MM.1S (cell line): ENCODE measurements at regions not wholly inside any gene's neighbourhood (a gene's known extent, or its start where the extent isn't known, plus 50 kb on each side); places are given as distances from the start of the nearest gene placed in this dataset.

Experiments
- DNase-seq: peaks from one replicate; pipeline ENCODE4 v3.0.0-alpha.2; 2015
- H2AFZ ChIP-seq: fragments of 300-600 bp; sonication (generic); 2 replicates; pipeline ENCODE4 v1.6.0; 2016; ENCODE audit warnings: antibody characterized with exemption, low read length
- H3F3A ChIP-seq: fragments of 300-600 bp; sonication (generic); 2 replicates; pipeline ENCODE4 v1.6.1; 2016; ENCODE audit warnings: mild to moderate bottlenecking, antibody characterized with exemption, low read length, moderate library complexity, mixed read lengths; ENCODE audit not compliant: insufficient read depth
- H3K27ac ChIP-seq: fragments of 300-600 bp; sonication (generic); 2 replicates; pipeline ENCODE4 v1.5.1; 2016; ENCODE audit warnings: mild to moderate bottlenecking, low read length
- H3K27me3 ChIP-seq: fragments of 300-600 bp; sonication (generic); replicated peaks from 2 replicates; pipeline ENCODE4 v1.6.0; 2016; ENCODE audit warnings: low read length; ENCODE audit not compliant: insufficient read depth
- H3K36me3 ChIP-seq: fragments of 300-600 bp; sonication (generic); replicated peaks from 2 replicates; pipeline ENCODE4 v1.6.1; 2016; ENCODE audit warnings: mild to moderate bottlenecking, low read length, mixed read lengths; ENCODE audit not compliant: insufficient read depth
- H3K4me1 ChIP-seq: fragments of 300-600 bp; sonication (generic); 2 replicates; pipeline ENCODE4 v1.6.1; 2016; ENCODE audit warnings: low read length, mixed read lengths
- H3K4me2 ChIP-seq: fragments of 300-600 bp; sonication (generic); 2 replicates; pipeline ENCODE4 v1.6.0; 2016; ENCODE audit warnings: low read depth, low read length
- H3K4me3 ChIP-seq: fragments of 300-600 bp; sonication (generic); 2 replicates; pipeline ENCODE4 v1.5.1; 2016; ENCODE audit warnings: low read length, mixed read lengths
- H3K79me2 ChIP-seq: fragments of 300-600 bp; sonication (generic); 2 replicates; pipeline ENCODE4 v1.6.1; 2016; ENCODE audit warnings: mixed run types, low read length, mixed read lengths
- H3K9ac ChIP-seq: fragments of 300-600 bp; sonication (generic); 2 replicates; pipeline ENCODE4 v1.6.1; 2016; ENCODE audit warnings: low read length, mixed read lengths
- H3K9me2 ChIP-seq: fragments of 300-600 bp; sonication (generic); replicated peaks from 2 replicates; pipeline ENCODE4 v1.6.1; 2016; ENCODE audit warnings: mild to moderate bottlenecking, low read length, mixed read lengths; ENCODE audit not compliant: insufficient read depth
- H3K9me3 ChIP-seq: fragments of 300-600 bp; sonication (generic); replicated peaks from 2 replicates; pipeline ENCODE4 v1.6.1; 2016; ENCODE audit warnings: mild to moderate bottlenecking, low read length, mixed read lengths; ENCODE audit not compliant: insufficient read depth
- H4K20me1 ChIP-seq: fragments of 300-600 bp; sonication (generic); 2 replicates; pipeline ENCODE4 v1.6.1; 2016; ENCODE audit warnings: mild to moderate bottlenecking, low read length, moderate library complexity, mixed read lengths; ENCODE audit not compliant: insufficient read depth
- CTCF ChIP-seq: fragments of 300-600 bp; sonication (generic); IDR thresholded peaks from 2 replicates; pipeline ENCODE4 v1.5.1; 2016; ENCODE audit warnings: antibody characterized with exemption, low read length, mixed read lengths
- EZH2 ChIP-seq: fragments of 300-600 bp; sonication (generic); optimal IDR thresholded peaks from 2 replicates; pipeline ENCODE3; 2017; ENCODE audit warnings: low read depth, mild to moderate bottlenecking, antibody characterized with exemption, low read length, mixed read lengths
- EZH2phosphoT487 ChIP-seq: fragments of 300-600 bp; sonication (generic); IDR thresholded peaks from 2 replicates; pipeline ENCODE4 v1.6.1; 2018; ENCODE audit warnings: antibody characterized with exemption, low read length

GRCh38 chr2:196528486-196529223 lies 110.9 kb upstream of the CCDC150 start:
- Histone ChIP-seq H3K9me2 (no peaks in the 10 kb centered on the region), H3K9ac (no peak overlapping the region), H3K27me3 (peaks cover 7% of the 10 kb centered on the region; the same call in 1 of the 2 replicates), H3K36me3 (no peaks in the 10 kb centered on the region), H3K4me1 (peaks cover 9% of the 10 kb centered on the region), H3K4me3 (no peak overlapping the region), H3K4me2 (no peak overlapping the region), H3K27ac (no peak overlapping the region), H3K79me2 (no peaks in the 10 kb centered on the region), H3K9me3 (no peaks in the 10 kb centered on the region), H3F3A (no peaks in the 10 kb centered on the region), H2AFZ (no peak overlapping the region), H4K20me1 (no peaks in the 10 kb centered on the region)
- no peak for DNase-seq
- TF ChIP-seq EZH2 (no peak), CTCF (no peak), EZH2phosphoT487 (no peak)

- TF ChIP-seq EZH2 (no peak), CTCF (no peak), EZH2phosphoT487 (no peak)
- no peak for DNase-seq
- Histone ChIP-seq H3K79me2 (no peaks in the 10 kb centered on the region), H3F3A (0 out of 2 replicates have a peak, but pooled peaks cover 4% of the 10 kb centered on the region), H3K36me3 (no peaks in the 10 kb centered on the region), H2AFZ (no peak overlapping the region), H3K9ac (no peak overlapping the region), H3K27me3 (peaks cover 22% of the 10 kb centered on the region), H3K4me2 (no peak overlapping the region), H3K9me3 (no peaks in the 10 kb centered on the region), H3K9me2 (no peaks in the 10 kb centered on the region), H3K4me3 (no peak overlapping the region), H3K27ac (no peak overlapping the region), H4K20me1 (no peaks in the 10 kb centered on the region), H3K4me1 (peaks cover 18% of the 10 kb centered on the region)
Measured at GRCh38 chr2:196530910-196531309, 108.6 kb upstream of the CCDC150 start.

GRCh38 chr2:196533772-196534397 lies 105.6 kb upstream of the CCDC150 start:
- no peaks in the 10 kb centered on the region for H3K9me3 ChIP-seq
- TF ChIP-seq EZH2phosphoT487 = no peak
- no peak for TF ChIP-seq CTCF
- no peak for TF ChIP-seq EZH2
- H3K36me3 ChIP-seq = no peaks in the 10 kb centered on the region
- peak overlapping the region; percentile 42; the same call in 1 of the 2 replicates for H3K4me2 ChIP-seq
- H3K27me3 ChIP-seq = peaks cover 31% of the 10 kb centered on the region
- no peak overlapping the region for H2AFZ ChIP-seq
- no peak overlapping the region for H3K4me3 ChIP-seq
- H3F3A ChIP-seq = 0 out of 2 replicates have a peak, but pooled peaks cover 4% of the 10 kb centered on the region
- DNase-seq = peak; percentile 50
- H3K27ac ChIP-seq = no peak overlapping the region
- H4K20me1 ChIP-seq = no peaks in the 10 kb centered on the region
- H3K4me1 ChIP-seq = peaks cover 18% of the 10 kb centered on the region
- no peaks in the 10 kb centered on the region for H3K79me2 ChIP-seq
- no peaks in the 10 kb centered on the region for H3K9me2 ChIP-seq
- H3K9ac ChIP-seq = no peak overlapping the region
